ENCODE measurements at regions not wholly inside any gene's neighbourhood (a gene's known extent, or its start where the extent isn't known, plus 50 kb on each side); places are given as distances from the start of the nearest gene placed in this dataset.

DNA sequence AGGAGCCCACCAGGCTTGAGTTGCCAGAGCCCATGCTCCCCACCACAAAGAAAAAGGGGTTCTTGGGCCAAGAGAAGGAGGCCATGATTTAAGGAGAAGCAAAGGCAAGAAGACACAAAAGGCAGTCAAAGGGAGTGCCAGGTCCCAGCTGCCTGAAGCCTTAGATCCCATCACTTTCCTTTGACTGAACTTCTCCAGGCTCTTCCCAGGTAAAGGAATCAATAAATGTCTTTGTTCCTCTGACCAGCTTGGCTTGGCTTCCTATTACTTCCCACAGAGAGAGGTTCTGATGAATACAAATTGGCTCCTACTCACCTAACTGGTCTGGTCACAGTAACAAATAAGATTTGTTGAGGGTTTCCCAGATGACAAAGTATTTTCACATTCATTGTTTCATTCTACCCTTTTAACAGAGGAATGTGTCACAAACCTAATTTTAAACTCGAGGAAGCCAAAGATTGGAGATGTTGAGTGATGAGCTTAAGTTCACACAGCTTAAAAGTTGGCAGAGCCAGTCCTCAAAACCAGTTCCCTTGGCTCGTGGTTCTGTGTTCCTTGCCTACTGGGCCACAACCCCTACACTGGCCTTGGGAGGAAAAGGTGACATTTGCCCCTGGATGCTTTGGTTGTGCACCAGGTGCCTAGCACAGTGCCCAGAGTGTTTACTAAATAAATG lies 96.4 kb upstream of the SESN3 start (continued):
- TF ChIP-seq, protein P1, sequence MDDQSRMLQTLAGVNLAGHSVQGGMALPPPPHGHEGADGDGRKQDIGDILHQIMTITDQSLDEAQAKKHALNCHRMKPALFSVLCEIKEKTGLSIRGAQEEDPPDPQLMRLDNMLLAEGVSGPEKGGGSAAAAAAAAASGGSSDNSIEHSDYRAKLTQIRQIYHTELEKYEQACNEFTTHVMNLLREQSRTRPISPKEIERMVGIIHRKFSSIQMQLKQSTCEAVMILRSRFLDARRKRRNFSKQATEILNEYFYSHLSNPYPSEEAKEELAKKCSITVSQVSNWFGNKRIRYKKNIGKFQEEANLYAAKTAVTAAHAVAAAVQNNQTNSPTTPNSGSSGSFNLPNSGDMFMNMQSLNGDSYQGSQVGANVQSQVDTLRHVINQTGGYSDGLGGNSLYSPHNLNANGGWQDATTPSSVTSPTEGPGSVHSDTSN (IDR thresholded peaks at IDR 0.05), result no peak

DNA sequence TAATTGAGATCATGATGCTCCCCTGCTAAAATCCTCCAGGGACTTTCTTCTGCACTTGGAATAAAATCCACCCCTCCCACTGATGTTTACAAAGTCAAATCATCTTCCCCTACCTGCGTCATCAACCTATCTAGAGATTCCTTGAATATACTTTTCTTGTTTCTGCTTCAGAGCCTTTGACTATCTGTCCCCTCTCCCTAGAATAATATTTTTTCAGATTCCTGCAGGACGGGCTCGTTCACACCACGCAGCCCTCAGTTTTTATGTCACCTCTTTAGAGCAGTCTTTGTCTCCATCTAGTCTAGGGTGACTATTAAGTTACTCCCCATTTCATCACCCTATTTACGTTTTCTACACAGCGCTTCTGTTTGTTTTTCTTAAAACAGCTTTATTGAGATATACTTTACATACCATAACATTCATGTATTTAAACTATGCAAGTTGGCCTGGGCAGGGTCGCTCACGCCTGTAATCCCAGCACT lies 94.8 kb upstream of the SESN3 start:
- H3K27ac ChIP-seq (ENCODE audit: low read depth in 2 of 2, low read length in 1 of 2), result no peak overlapping the region
- DNase-seq, result no peak
- H4K20me1 ChIP-seq (ENCODE audit: insufficient read depth), result no peaks in the 10 kb centered on the region
- H3K9me2 ChIP-seq, result no peaks in the 10 kb centered on the region
- 63% methylated on average over 8 of the region's 8 CpGs for whole genome bisulfite sequencing (ENCODE audit: low lambda C conversion rate)
- CTCF ChIA-PET, result no interaction called here
- no peaks in the 10 kb centered on the region for H3K9me3 ChIP-seq
- H2AFZ ChIP-seq (ENCODE audit: low read depth), result no peak overlapping the region
- peaks cover 0 to 2% of the 10 kb centered on the region in 2 experiments; a peak in 1 of 4 replicates for H3K4me1 ChIP-seq (ENCODE audit: control insufficient read depth in 1 of 2, insufficient read depth in 2 of 2, low read depth in 1 of 2, low read length in 1 of 2)
- H3K9ac ChIP-seq, result no peak overlapping the region
- H3F3A ChIP-seq (replicated peaks; ENCODE audit: insufficient read depth), result no peaks in the 10 kb centered on the region
- no peaks in the 10 kb centered on the region for H3K36me3 ChIP-seq (replicated peaks in 1 of 2; ENCODE audit: control insufficient read depth in 1 of 2, insufficient read depth in 2 of 2, low read length in 1 of 2)
- H3K27me3 ChIP-seq (ENCODE audit: insufficient read depth), result no peaks in the 10 kb centered on the region
- POLR2A ChIA-PET, result no interaction called here
- no peak overlapping the region for H3K4me2 ChIP-seq
- no peak for TF ChIP-seq MXI1 (IDR thresholded peaks at IDR 0.05; ENCODE audit: low read depth, low read length)
- no peak for TF ChIP-seq CHD2 (IDR thresholded peaks at IDR 0.05; ENCODE audit: low read length, partially characterized antibody)
- no peak overlapping the region for H3K4me3 ChIP-seq (ENCODE audit: low read depth in 2 of 2, low read length in 1 of 2)
- no peaks in the 10 kb centered on the region for H3K79me2 ChIP-seq (ENCODE audit: insufficient read depth)

GRCh38 chr11:95324826-95325225 lies 93.8 kb upstream of the SESN3 start:
- Histone ChIP-seq H2AFZ (ENCODE audit: low read depth) (no peak overlapping the region), H3K4me2 (no peak overlapping the region), H3K4me3 (ENCODE audit: low read depth in 2 of 2, low read length in 1 of 2) (no peak overlapping the region), H3F3A (replicated peaks; ENCODE audit: insufficient read depth) (no peaks in the 10 kb centered on the region), H3K9me2 (no peaks in the 10 kb centered on the region), H4K20me1 (ENCODE audit: insufficient read depth) (no peaks in the 10 kb centered on the region), H3K36me3 (replicated peaks in 1 of 2; ENCODE audit: control insufficient read depth in 1 of 2, insufficient read depth in 2 of 2, low read length in 1 of 2) (no peaks in the 10 kb centered on the region), H3K27me3 (ENCODE audit: insufficient read depth) (no peaks in the 10 kb centered on the region), H3K9ac (no peak overlapping the region), H3K4me1 (ENCODE audit: control insufficient read depth in 1 of 2, insufficient read depth in 2 of 2, low read depth in 1 of 2, low read length in 1 of 2) (no peaks in the 10 kb centered on the region), H3K9me3 (no peaks in the 10 kb centered on the region), H3K27ac (ENCODE audit: low read depth in 2 of 2, low read length in 1 of 2) (no peak overlapping the region), H3K79me2 (ENCODE audit: insufficient read depth) (no peaks in the 10 kb centered on the region)
- ChIA-PET CTCF (no interaction called here), POLR2A (no interaction called here)
- WGBS (ENCODE audit: low lambda C conversion rate), result 72% methylated on average over 1 of the region's 1 CpG
- DNase-seq, result no peak
- no peak for TF ChIP-seq TAF1 (IDR thresholded peaks at IDR 0.05; ENCODE audit: borderline replicate concordance, low read depth, low read length)
- no peak for TF ChIP-seq FOXJ3 (CRISPR knock-in tag; IDR thresholded peaks at IDR 0.05)
- TF ChIP-seq, protein P2, sequence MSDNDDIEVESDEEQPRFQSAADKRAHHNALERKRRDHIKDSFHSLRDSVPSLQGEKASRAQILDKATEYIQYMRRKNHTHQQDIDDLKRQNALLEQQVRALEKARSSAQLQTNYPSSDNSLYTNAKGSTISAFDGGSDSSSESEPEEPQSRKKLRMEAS (IDR thresholded peaks at IDR 0.05; ENCODE audit: low read depth), result no peak
- no peak for TF ChIP-seq NRF1 (IDR thresholded peaks at IDR 0.05; ENCODE audit: low read depth, low read length)
- TF ChIP-seq NFIC (IDR thresholded peaks at IDR 0.05; ENCODE audit: borderline replicate concordance), result no peak
- TF ChIP-seq ELF1 (IDR thresholded peaks at IDR 0.05), result no peak
- TF ChIP-seq, protein P1 (IDR thresholded peaks at IDR 0.05), result no peak
- TF ChIP-seq GATA2 (CRISPR knock-in tag; IDR thresholded peaks at IDR 0.05), result no peak
- TF ChIP-seq GABPA (IDR thresholded peaks at IDR 0.05; ENCODE audit: low read depth), result no peak
- no peak for TF ChIP-seq RXRA (IDR thresholded peaks at IDR 0.05; ENCODE audit: borderline replicate concordance, low read depth)
- no peak for TF ChIP-seq CHD2 (IDR thresholded peaks at IDR 0.05; ENCODE audit: low read length, partially characterized antibody)
- TF ChIP-seq RAD21 (IDR thresholded peaks at IDR 0.05; ENCODE audit: low read length), result no peak
